ENCODE measurements at regions not wholly inside any gene's neighbourhood (a gene's known extent, or its start where the extent isn't known, plus 50 kb on each side); places are given as distances from the start of the nearest gene placed in this dataset.
"Not testable (repeated sequence)": the region's sequence is repeated elsewhere in the genome, so short reads cannot be mapped to it uniquely, and the experiment has no call there.

DNA sequence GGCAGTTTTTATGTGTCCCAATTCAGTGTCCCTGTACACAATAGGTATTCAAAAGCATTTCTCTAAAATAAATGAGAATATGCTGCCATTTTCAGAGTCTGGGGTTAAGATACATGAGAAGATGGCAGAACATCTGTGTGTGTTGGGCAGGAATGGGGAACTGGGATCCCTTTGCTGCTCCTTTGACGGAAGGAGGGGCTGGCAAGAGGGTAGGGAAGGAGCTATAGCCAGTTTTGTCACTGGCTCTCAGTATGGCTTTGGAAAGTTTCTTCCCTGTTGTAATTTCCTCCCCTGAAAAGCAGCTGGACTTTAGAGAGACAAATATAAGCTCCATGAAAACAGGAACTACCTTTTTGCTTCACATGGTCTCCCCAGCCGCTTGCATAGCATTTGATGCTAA is 137.5 kb upstream of the PRR23C start:
- DNase-seq: no peak
- in situ Hi-C loops (cut with HindIII; ENCODE audit: low pct_ligation_motif_present, low pct_unique_long_range_greater_than_20kb, low sequenced_read_pairs): no loop called here

DNA sequence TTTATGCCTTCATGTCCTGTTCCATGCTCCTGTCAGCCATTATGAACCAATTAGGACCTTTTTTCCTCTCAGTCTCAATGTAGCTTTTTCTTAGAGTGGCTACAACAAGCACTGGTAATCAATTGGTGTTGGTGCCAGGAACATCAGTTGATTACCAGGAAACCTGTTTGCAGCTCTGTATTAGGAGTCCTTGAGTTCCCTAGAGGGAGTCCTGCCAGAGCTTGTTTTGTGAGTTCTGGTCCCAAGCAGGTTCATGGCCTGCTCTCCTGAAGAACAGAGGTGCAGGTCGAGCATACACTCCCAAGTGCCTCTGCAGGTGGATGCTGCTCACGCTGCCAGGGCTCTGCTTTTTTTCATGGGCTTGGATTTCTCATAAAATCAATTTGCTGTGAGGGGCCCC is 137.9 kb upstream of the PRR23C start:
- in situ Hi-C loops (cut with HindIII; ENCODE audit: low pct_ligation_motif_present, low pct_unique_long_range_greater_than_20kb, low sequenced_read_pairs): no loop called here
- DNase-seq: no peak

DNA sequence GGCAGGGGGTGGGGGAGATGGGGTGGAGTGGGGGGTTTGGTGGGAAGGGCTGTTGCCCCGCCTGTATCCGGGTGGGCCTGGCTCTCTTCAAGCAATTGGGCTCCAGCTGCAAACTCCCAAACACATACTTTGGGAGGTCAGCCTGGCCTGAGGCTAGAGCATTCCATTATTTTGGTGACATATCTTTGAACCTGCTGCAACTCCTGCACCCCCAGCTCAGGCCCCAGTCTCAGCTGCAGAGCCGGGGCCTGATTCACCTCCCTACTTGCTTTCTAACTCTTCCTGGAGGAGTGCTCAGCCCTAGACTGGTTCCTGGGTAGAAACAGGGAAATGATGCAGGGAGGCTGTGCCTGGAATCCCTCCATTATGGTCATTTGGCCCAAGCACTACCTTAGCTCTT is 140.8 kb upstream of the PRR23C start:
- in situ Hi-C loops (cut with HindIII; ENCODE audit: low pct_ligation_motif_present, low pct_unique_long_range_greater_than_20kb, low sequenced_read_pairs): no loop called here
- no peak for DNase-seq

DNA sequence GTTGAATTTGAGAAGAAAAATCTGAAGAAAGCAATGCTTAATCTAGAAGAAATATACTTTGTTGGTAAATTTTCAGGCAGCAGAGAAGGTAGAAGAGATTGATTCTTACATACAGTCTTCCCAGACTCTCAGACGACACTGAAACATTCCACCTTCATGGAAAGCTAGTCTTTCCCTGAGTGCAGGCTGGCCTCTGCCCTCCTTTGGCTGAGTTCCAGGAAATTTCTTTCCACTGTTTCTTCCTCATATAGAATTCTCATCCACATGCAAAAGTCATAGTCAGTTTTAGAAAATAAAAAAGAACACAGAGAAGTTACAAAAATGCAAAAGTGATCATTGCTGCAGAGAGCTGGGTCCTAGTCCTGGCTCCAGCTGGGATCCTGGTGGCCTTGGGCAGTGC is 142.5 kb upstream of the PRR23C start:
- DNase-seq: no peak
- in situ Hi-C loops (cut with HindIII; ENCODE audit: low pct_ligation_motif_present, low pct_unique_long_range_greater_than_20kb, low sequenced_read_pairs): no loop called here

DNA sequence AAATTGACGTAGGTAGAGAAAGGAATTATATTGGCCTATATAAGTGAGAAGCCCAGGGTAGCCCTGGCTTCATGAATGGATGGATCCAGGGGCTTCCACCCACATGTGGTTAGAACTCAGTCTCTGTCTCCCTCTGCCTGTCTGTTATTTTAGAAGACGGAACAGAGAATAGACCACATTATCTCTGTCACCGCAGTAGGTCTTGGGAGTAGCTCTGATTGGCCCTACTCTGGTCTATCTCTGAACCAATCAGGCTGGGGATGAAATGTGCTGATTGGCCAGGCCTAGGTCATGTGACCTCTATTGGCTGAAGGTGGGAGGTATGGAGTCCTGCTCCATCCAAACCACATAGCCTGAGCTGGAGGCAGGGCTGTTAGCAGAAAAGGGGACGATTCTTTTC is 143.0 kb upstream of the PRR23C start:
- DNase-seq: no peak
- in situ Hi-C loops (cut with HindIII; ENCODE audit: low pct_ligation_motif_present, low pct_unique_long_range_greater_than_20kb, low sequenced_read_pairs): no loop called here

DNA sequence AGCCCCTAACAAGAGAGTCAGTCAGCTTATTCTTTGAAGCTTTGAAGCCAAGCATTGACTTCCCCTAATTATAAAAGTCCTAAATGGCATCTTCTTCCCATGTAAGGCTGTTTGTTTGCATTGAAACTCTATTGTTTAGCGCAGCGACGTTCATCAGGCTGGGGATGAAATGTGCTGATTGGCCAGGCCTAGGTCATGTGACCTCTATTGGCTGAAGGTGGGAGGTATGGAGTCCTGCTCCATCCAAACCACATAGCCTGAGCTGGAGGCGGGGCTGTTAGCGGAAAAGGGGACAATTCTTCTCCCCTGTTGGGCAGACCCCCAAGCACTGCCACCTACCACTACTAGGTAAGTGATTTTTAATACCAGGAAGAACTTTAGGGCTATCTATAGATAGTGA is 145.3 kb upstream of the PRR23C start:
- no peak for DNase-seq
- in situ Hi-C loops (cut with HindIII; ENCODE audit: low pct_ligation_motif_present, low pct_unique_long_range_greater_than_20kb, low sequenced_read_pairs): no loop called here

DNA sequence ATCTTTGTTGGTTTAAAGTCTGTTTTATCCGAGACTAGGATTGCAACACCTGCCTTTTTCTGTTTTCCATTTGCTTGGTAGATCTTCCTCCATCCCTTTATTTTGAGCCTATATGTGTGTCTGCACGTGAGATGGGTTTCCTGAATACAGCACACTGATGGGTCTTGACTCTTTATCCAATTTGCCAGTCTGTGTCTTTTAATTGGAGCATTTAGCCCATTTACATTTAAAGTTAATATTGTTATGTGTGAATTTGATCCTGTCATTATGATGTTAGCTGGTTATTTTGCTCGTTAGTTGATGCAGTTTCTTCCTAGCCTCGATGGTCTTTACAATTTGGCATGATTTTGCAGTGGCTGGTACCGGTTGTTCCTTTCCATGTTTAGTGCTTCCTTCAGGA is 149.4 kb upstream of the MRPS22 start:
- DNase-seq; in situ Hi-C loops (cut with HindIII; ENCODE audit: low pct_ligation_motif_present, low pct_unique_long_range_greater_than_20kb, low sequenced_read_pairs): not testable (repeated sequence)

DNA sequence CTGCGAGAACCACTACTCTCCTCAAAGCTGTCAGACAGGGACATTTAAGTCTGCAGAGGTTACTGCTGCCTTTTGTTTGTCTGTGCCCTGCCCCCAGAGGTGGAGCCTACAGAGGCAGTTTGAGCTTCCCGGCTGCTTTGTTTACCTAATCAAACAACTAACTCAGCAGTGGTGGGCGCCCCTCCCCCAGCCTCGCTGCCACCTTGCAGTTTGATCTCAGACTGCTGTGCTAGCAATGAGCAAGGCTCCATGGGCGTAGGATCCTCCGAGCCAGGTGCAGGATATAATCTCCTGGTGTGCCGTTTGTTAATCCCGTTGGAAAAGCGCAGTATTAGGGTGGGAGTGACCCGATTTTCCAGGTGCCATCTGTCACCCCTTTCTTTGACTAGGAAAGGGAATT is 147.7 kb upstream of the MRPS22 start:
- DNase-seq; in situ Hi-C loops (cut with HindIII; ENCODE audit: low pct_ligation_motif_present, low pct_unique_long_range_greater_than_20kb, low sequenced_read_pairs): not testable (repeated sequence)

DNA sequence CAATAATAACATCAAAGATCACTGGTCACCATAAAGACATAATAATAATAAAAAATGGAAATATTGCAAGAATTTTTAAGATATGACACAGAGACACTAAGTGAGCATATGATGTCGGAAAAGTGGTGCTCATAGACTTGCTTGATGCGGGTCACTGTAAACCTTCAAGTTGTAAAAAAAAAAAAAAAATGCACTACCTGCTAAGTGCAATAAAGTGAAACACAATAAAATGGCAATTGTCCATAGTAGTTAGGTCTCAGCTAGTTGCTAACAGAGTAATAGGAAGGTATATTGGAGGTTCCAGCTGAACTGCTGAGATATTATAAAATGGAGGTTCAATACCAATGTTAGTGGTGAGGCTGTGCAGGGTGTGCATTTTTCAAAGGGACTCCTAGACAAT is 146.6 kb upstream of the MRPS22 start:
- DNase-seq: no peak
- in situ Hi-C loops (cut with HindIII; ENCODE audit: low pct_ligation_motif_present, low pct_unique_long_range_greater_than_20kb, low sequenced_read_pairs): no loop called here

DNA sequence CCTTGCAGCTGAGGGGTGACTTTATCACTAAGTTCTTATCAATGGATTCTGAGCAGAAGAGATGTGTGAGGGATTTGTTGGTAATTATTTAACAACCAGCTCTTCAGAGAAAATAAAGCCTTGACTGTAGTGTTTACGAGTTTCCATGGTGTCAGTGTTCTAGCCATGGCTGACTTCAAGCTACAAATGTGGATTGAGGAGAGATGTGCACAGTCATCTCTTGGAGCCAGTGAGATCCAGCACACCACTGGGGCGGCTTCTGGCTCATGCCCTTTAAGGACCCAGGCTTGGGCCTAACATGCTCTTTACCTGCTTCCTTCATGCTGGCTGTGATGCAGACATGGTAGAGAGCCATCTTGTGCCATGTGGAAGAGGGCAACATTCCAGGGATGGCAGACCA is 145.6 kb upstream of the MRPS22 start:
- DNase-seq: no peak
- in situ Hi-C loops (cut with HindIII; ENCODE audit: low pct_ligation_motif_present, low pct_unique_long_range_greater_than_20kb, low sequenced_read_pairs): no loop called here

DNA sequence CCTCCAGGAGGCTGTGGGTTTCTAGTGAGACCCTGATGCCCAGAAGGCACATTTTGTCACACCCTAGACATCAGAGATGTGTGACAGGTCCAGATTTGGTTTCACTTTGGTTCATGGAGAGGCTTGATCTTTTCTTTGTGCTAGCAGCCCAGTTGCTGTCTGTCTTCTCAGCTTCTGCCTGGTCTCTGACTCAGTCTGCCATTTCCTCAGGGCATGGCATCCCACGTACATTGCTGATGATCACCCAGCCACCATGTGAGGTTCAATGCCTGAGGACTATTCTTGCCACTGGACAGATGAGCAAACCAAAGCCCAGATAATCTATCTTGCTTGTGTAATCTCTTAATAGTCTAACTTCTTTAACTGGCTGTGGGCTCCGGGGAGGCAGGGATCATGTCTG is 144.9 kb upstream of the MRPS22 start:
- DNase-seq: no peak
- in situ Hi-C loops (cut with HindIII; ENCODE audit: low pct_ligation_motif_present, low pct_unique_long_range_greater_than_20kb, low sequenced_read_pairs): no loop called here

DNA sequence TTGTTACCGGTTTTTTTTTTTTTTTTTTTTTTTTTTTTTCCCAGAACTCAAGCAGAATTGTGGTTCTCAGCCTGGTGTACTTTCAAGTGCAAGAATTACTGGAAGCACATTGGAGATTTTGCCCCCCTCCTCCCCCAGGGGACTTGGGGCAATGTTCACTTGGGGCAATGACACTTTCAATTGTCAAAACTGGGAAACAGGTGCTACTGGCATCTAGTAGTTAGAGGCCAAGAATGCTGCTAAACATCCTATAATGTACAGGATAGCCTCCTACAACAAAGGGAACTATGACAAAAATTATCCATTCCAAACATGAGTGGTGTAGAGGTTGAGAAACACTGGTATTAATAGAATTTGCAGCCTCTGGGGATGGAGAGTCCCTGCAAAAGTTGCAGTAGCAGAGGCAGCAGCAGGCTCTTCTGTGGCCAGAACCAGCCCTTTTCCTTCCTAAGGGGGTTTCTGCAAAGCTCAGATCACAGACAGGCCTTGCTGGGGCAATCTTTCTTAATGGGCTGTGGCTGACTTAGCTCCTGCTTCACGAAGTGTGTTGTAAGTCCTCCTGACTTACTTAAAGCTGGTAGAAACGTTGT is 144.3 kb upstream of the MRPS22 start:
- no peak for DNase-seq
- in situ Hi-C loops (cut with HindIII; ENCODE audit: low pct_ligation_motif_present, low pct_unique_long_range_greater_than_20kb, low sequenced_read_pairs): no loop called here

DNA sequence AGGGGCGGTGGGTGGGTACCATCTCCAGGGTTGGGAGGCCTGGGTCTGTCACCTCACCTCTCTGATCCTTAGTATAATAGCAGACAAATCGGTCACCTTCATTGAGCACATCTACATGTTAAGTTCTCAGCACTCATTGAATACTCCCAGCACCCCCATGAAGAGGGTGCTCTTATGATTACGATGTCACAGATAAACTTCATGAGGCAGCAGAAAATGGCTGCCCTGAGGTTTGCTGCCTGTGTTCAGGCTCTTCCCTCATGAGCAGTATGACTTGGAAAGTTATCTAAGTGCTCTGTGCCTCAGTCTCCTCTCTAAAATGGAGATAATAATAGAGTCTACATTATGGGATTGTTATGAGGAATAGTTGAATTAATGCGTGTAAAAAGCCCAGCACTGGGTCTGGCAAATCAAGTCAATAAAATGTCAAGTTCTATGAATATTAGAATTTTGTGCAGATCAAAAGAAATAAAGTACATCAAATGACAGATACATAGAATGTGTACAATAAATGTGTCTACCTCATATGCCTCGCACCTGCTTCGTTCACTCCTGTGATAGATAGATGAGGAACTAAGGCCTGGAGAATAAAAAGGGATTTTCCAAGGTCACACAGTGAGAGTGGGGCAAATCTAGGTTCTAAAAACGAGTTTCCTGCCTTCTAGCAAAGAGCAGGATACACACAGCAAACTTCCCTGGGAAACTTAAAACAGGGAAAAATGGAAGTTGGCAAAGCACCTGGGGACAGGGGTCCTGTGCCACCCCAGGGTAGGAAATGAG is 142.2 kb upstream of the MRPS22 start:
- no peak for DNase-seq
- in situ Hi-C loops (cut with HindIII; ENCODE audit: low pct_ligation_motif_present, low pct_unique_long_range_greater_than_20kb, low sequenced_read_pairs): no loop called here

DNA sequence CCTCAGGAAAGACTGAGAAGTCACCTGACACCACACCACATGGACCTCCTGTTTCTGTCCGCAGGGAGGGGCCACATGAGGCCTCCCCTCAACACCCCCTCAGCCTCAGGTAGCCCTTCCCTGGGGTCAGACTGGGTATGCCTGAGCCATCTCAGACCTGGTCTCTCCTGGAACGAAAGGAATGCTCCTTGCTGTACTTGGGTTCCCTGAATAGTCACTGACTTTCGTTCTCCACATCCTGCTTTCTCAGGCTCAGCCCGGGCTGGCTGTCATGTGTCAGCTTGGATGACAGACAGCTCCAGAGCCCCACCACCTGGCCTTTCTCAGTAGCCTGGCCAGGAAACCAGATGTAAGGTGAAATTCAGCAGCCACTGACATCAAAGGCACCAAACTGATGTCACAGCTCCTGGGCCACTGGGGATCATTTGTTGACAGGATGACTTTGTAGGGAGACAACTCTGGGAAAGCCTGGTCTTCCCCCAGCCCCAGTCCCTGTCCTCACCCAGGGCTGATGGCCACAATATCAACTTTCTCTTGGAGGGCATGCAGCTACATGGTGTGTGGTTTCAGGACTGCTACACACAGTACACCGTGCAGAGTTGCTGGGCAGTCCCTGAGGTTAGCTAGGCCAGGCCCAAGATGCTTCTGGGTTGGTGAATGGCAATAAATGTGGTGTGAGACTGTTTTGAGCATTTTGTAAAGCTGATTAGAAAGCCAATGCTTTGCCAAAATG is 141.4 kb upstream of the MRPS22 start:
- peak; percentile 13 for DNase-seq
- in situ Hi-C loops (cut with HindIII; ENCODE audit: low pct_ligation_motif_present, low pct_unique_long_range_greater_than_20kb, low sequenced_read_pairs): no loop called here

DNA sequence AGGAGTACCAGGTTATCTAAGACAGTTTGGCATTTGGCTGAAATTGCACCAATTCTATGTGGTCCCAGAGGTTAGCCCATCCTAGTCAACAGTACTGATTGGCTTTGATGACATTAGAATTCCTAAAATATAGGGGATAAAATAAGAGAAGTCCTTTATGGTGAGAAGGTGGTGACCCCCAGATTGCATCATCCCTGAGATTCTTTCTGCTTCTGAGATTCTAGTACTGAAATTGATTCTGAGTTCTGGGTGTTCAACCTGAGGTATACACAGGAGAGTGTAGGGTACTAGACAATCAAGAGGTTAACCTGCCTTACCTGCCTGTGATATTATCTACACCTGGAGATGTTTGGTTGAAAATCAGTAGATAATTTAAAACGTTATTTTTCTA is 140.9 kb upstream of the MRPS22 start:
- DNase-seq: no peak
- in situ Hi-C loops (cut with HindIII; ENCODE audit: low pct_ligation_motif_present, low pct_unique_long_range_greater_than_20kb, low sequenced_read_pairs): no loop called here

DNA sequence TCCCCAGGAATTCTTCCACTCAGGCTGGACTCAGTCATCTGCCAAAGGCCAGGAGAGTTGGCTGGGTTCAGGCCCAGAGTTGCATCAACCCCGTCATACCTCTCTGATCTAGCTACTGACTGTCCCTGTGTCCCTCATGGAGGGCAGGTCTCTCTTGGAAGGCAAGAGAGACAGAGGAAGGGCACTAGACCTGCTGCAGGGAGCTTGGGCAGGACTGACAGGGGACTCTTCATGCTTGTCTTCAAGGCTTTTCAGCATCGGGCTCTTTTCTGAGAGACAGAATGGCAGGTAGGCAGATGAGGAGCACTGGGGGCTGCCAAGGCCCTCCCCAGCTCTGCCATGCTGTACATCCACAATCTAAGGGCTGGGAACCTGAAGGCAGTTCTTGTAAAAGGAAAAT is 140.1 kb upstream of the MRPS22 start:
- no peak for DNase-seq
- in situ Hi-C loops (cut with HindIII; ENCODE audit: low pct_ligation_motif_present, low pct_unique_long_range_greater_than_20kb, low sequenced_read_pairs): no loop called here

DNA sequence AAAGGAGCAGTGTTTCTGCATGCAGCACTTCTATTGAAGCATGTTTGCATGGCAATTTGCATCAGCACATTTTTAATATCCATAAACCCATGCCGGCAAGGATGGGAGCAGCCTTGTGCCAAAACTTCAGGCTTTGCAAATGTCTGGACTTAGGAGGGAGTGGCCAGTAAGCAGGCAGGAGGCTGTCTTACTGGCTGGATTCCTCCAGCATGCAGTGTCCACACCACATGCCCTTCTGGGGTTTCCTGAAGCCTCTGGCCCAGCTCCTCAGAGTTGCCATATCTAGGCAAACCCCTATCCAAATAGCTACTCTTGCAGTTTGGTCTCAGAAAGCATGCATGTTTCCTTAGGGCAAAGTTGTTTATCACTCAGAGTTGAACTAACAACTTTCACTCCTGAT is 139.1 kb upstream of the MRPS22 start:
- no peak for DNase-seq
- in situ Hi-C loops (cut with HindIII; ENCODE audit: low pct_ligation_motif_present, low pct_unique_long_range_greater_than_20kb, low sequenced_read_pairs): no loop called here

DNA sequence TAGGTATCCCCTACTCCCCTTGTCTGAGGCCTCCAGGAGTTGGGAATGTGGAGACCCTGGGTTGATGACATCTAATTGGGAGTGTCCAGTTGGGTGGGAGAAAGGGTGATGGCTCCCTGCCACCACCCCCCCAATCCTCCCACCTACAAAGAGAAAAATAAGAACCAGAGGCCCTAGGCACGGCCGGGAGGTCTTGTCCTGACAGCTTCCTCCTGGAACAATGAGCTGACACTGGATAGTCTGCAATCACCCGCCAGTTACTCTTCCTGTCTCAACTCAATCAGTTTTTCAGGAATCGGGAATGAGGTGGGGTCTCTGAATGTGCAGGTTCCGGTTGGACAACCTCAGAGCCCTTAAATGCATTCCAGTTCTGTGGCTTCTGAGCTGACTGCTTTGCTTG is 129.9 kb upstream of the MRPS22 start:
- in situ Hi-C loops (cut with HindIII; ENCODE audit: low pct_ligation_motif_present, low pct_unique_long_range_greater_than_20kb, low sequenced_read_pairs): no loop called here
- DNase-seq: no peak

DNA sequence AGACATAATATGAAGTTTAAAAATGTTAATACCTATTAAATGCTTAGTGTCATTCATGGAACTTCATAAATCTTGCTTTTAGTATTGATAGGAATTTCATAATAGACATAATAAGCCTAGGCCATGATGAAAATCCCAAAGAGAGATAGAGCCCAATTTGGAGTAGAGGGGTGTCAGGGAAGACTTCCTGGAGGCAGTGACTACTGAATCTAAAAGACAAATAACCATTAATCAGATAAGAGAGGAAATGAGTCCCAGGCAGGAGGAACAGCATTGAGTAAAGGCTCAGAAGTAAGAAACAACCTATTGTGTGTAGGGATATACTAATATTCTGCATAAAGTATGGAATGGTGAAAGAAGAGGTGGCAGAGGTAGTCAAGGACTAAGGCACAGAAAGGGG is 126.9 kb upstream of the MRPS22 start:
- no peak for DNase-seq
- in situ Hi-C loops (cut with HindIII; ENCODE audit: low pct_ligation_motif_present, low pct_unique_long_range_greater_than_20kb, low sequenced_read_pairs): no loop called here

DNA sequence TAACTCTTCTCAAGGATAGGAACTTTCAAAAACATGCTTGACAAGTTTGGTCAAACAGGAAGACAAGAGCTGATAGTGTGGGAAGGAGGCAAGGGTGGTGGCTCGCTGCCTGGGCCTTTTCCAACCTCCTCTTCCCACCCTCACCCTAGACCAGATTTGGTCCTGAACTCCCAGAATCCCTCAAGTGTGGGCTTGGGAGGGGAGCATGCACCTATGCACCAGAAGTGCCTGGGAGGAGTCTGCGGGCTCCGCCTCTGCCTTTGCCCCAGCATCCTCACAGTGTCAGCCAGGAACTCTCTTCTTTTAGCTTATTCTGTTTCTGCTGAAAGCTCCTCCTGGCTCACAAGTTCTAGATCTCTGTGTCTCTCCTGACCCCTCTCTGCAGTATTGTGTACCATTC is 126.2 kb upstream of the MRPS22 start:
- in situ Hi-C loops (cut with HindIII; ENCODE audit: low pct_ligation_motif_present, low pct_unique_long_range_greater_than_20kb, low sequenced_read_pairs): no loop called here
- no peak for DNase-seq

All from ACHN (cell line).